ENCODE measurements at regions not wholly inside any gene's neighbourhood (a gene's known extent, or its start where the extent isn't known, plus 50 kb on each side); places are given as distances from the start of the nearest gene placed in this dataset.
"Not testable (repeated sequence)": the region's sequence is repeated elsewhere in the genome, so short reads cannot be mapped to it uniquely, and the experiment has no call there.

DNA sequence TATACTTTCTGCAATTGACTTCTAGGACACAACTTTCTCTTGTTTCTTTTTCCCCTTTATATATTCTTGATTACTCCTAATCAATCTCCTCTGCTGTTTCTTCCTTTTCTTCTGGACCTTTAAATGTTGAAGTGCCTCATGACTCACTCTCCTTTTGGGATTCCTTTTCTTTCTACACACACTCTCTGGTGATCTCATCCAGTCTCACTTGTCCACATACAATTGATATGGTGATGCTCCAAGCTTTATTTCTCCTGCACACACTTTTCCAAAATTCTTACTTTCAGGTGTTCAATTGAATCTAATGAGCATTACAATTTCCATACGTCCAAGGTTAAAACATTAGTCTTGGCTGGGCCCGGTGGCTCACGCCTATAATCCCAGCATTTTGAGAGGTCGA lies 794.8 kb upstream of the EPHA5 start:
- H3K27me3 Mint-ChIP-seq (ENCODE audit: low read depth) = no peaks in the 10 kb centered on the region
- H3K4me3 Mint-ChIP-seq = no peak overlapping the region
- H3K36me3 Mint-ChIP-seq (ENCODE audit: low read depth) = no peaks in the 10 kb centered on the region
- TF ChIP-seq, protein P1, sequence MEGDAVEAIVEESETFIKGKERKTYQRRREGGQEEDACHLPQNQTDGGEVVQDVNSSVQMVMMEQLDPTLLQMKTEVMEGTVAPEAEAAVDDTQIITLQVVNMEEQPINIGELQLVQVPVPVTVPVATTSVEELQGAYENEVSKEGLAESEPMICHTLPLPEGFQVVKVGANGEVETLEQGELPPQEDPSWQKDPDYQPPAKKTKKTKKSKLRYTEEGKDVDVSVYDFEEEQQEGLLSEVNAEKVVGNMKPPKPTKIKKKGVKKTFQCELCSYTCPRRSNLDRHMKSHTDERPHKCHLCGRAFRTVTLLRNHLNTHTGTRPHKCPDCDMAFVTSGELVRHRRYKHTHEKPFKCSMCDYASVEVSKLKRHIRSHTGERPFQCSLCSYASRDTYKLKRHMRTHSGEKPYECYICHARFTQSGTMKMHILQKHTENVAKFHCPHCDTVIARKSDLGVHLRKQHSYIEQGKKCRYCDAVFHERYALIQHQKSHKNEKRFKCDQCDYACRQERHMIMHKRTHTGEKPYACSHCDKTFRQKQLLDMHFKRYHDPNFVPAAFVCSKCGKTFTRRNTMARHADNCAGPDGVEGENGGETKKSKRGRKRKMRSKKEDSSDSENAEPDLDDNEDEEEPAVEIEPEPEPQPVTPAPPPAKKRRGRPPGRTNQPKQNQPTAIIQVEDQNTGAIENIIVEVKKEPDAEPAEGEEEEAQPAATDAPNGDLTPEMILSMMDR (IDR thresholded peaks at IDR 0.05; ENCODE audit: unreplicated experiment in 3 of 3) = no peak
- H3K4me1 Mint-ChIP-seq = no peaks in the 10 kb centered on the region
- no peak overlapping the region for H3K27ac Mint-ChIP-seq
- H3K9me3 Mint-ChIP-seq = peaks cover 13% of the 10 kb centered on the region

DNA sequence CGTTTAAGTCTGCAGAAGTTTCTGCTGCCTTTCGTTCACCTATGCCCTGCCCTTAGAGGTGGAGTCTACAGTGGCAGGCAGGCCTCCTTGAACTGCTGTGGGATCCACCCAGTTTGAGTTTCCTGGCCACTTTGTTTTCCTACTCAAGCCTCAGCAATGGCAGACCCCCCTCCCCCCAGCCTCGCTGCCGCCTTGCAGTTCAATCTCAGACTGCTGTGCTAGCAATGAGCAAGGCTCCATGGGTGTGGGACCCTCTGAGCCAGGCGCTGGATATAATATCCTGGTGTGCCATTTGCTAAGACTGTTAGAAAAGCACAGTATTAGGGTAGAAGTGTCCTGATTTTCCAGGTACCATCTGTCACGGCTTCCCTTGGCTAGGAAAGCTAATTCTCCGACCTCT lies 792.6 kb upstream of the EPHA5 start:
- H3K27ac Mint-ChIP-seq; H3K4me1 Mint-ChIP-seq; H3K4me3 Mint-ChIP-seq; H3K27me3 Mint-ChIP-seq (ENCODE audit: low read depth); H3K36me3 Mint-ChIP-seq (ENCODE audit: low read depth): not testable (repeated sequence)
- peaks cover 23% of the 10 kb centered on the region for H3K9me3 Mint-ChIP-seq

DNA sequence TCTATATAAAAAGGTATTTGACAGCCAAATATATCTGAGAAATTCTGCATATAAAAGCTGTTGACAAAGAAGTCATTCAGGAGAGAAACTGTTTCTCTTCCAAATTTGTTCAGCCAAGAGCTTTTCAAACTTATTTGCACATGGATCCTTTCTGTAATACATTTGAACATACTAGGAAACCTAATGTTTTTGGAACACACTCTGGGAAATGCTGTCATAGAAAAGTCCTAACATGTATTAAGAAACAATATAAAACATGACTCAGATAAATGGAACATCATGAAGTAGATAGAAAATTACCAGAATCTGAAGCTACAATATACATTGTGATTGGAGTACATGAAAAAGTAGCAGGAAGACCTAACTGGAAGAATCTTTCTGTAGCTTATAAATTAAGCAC lies 781.5 kb upstream of the EPHA5 start:
- H3K4me1 Mint-ChIP-seq = no peaks in the 10 kb centered on the region

DNA sequence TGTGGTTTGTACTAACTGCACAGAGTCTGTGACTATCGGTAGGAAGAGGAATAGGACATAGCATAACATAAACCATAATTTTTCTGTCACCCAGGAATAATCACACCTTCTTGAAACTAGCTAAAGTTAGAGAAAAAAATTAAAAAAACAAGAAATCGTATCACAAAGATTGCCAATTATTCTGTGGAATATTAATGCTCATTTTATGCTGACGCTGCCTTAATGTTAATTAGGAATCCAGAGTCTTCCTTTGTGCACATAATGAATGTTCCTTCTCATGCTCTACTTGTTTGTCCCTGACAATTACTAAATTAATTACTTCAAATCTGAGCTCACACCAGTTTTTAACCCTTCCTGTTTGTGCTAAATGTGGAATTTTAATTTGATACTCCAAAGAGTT lies 772.7 kb upstream of the EPHA5 start:
- H3K36me3 Mint-ChIP-seq (ENCODE audit: low read depth) = no peaks in the 10 kb centered on the region
- TF ChIP-seq, protein P1 (IDR thresholded peaks at IDR 0.05; ENCODE audit: unreplicated experiment in 3 of 3) = no peak
- no peak overlapping the region for H3K4me3 Mint-ChIP-seq
- no peaks in the 10 kb centered on the region for H3K27me3 Mint-ChIP-seq (ENCODE audit: low read depth)
- H3K4me1 Mint-ChIP-seq = no peaks in the 10 kb centered on the region
- no peaks in the 10 kb centered on the region for H3K9me3 Mint-ChIP-seq
- no peak overlapping the region for H3K27ac Mint-ChIP-seq

More for the DNA sequence above, 781.5 kb upstream of the EPHA5 start:
- Mint-ChIP-seq H3K36me3 (ENCODE audit: low read depth) (no peaks in the 10 kb centered on the region), H3K9me3 (peaks cover 2% of the 10 kb centered on the region), H3K27me3 (ENCODE audit: low read depth) (no peaks in the 10 kb centered on the region), H3K4me3 (no peak overlapping the region), H3K27ac (no peak overlapping the region)
- TF ChIP-seq, protein P1 (IDR thresholded peaks at IDR 0.05; ENCODE audit: unreplicated experiment in 3 of 3) = no peak

DNA sequence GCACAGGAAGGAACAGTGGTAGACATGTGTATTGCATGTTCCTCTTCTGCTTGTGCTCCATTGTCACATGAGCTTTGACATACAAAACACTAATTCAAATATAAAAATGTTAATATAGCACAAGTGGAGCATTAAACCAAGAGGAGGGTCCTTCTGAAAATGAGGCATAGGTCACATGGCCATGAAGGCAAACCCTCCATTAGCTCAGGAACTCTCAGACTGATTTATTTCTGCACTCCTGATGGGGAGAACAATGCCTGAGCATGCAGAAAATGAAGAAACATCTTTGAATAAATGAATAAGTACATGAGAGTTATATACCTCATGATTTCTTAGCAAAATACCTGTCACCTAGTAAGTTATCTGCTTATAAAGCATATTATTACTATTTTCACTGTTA lies 769.2 kb upstream of the EPHA5 start:
- no peak overlapping the region for H3K4me3 Mint-ChIP-seq
- H3K4me1 Mint-ChIP-seq = no peaks in the 10 kb centered on the region
- H3K27ac Mint-ChIP-seq = no peak overlapping the region
- TF ChIP-seq, protein P1 (IDR thresholded peaks at IDR 0.05; ENCODE audit: unreplicated experiment in 3 of 3) = no peak
- no peaks in the 10 kb centered on the region for H3K36me3 Mint-ChIP-seq (ENCODE audit: low read depth)
- no peaks in the 10 kb centered on the region for H3K9me3 Mint-ChIP-seq
- no peaks in the 10 kb centered on the region for H3K27me3 Mint-ChIP-seq (ENCODE audit: low read depth)

DNA sequence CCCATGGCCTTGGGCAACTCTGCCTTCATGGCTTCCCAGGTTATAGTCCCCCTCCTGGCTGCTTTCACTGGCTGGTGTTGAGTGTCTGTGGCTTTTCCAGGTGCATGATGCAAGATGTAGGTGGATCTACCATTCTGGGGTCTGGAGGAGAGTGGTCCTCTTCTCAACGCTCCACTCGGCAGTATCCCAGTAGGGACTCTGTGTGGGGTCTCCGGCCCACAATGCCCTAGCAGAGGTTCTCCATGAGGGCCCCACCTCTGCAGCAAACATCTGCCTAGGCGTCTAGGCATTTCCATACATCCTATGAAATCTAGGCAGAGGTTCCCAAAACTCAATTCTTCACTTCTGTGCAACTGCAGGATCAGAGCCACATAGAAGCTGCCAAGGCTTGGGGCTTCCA lies 763.4 kb upstream of the EPHA5 start:
- H3K36me3 Mint-ChIP-seq (ENCODE audit: low read depth) = no peaks in the 10 kb centered on the region
- TF ChIP-seq, protein P1 (IDR thresholded peaks at IDR 0.05; ENCODE audit: unreplicated experiment in 3 of 3) = no peak
- no peaks in the 10 kb centered on the region for H3K9me3 Mint-ChIP-seq
- no peaks in the 10 kb centered on the region for H3K27me3 Mint-ChIP-seq (ENCODE audit: low read depth)
- no peaks in the 10 kb centered on the region for H3K4me1 Mint-ChIP-seq
- no peak overlapping the region for H3K4me3 Mint-ChIP-seq
- H3K27ac Mint-ChIP-seq = no peak overlapping the region
